GM06990 (cell line): ENCODE measurements at regions not wholly inside any gene's neighbourhood (a gene's known extent, or its start where the extent isn't known, plus 50 kb on each side); places are given as distances from the start of the nearest gene placed in this dataset.

ENCODE experiments used
- DNase-seq: peaks from one replicate; pipeline ENCODE4 v3.0.0-alpha.2; 2011; ENCODE audit not compliant: insufficient read length; ENCODE audit errors: extremely low read depth
- H3K27me3 ChIP-seq: replicated peaks from 2 replicates; pipeline ENCODE4 v1.6.0; 2011; ENCODE audit warnings: low read length; ENCODE audit not compliant: control insufficient read depth, insufficient read depth
- H3K36me3 ChIP-seq: 2 replicates; pipeline ENCODE4 v1.5.1; 2011; ENCODE audit warnings: low read length; ENCODE audit not compliant: control insufficient read depth, insufficient read depth
- H3K4me3 ChIP-seq: replicated peaks from 2 replicates; pipeline ENCODE4 v1.5.1; 2011; ENCODE audit warnings: low read depth, mild to moderate bottlenecking, control low read depth, low read length
- TF ChIP-seq, protein P1 (sequence below): IDR thresholded peaks from 2 replicates; pipeline ENCODE4 v1.5.1; 2011; ENCODE audit warnings: low read length, control low read depth, mild to moderate bottlenecking, inconsistent platforms; ENCODE audit not compliant: insufficient read depth, poor library complexity, severe bottlenecking

DNA sequence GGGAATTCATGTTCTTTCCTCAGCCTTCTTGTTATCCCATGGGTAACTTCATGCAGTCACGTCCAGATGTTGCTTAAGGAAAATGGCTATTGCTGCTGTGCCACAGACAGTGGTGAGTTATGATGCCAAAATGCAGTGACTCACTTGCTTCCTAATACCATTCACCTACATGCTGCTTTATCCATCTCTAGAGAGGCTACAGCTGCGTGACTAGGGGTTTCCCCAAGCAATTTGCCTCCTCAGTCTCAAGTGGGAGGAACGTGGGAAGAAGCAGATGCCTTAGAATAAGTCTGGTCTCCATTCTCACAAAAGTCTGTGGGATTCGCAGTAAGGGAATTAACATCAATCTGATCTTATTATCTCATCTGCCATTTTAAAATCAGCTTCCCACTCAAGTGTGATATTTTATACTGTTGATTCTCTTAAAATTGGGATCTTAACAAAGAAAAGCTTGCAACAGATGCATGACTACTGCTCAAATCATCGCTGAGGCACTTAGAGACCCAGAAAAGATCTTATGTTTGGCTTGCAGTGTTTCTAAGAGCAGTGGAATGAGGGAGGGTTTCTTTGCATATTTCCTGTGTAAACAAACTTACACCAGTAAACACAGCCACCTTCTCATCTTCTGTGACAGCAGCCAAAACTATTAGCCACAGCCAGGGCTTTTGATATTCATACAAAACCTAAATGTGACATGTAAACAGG, 62.0 kb upstream of the ACP3 start:
- TF ChIP-seq, protein P1, sequence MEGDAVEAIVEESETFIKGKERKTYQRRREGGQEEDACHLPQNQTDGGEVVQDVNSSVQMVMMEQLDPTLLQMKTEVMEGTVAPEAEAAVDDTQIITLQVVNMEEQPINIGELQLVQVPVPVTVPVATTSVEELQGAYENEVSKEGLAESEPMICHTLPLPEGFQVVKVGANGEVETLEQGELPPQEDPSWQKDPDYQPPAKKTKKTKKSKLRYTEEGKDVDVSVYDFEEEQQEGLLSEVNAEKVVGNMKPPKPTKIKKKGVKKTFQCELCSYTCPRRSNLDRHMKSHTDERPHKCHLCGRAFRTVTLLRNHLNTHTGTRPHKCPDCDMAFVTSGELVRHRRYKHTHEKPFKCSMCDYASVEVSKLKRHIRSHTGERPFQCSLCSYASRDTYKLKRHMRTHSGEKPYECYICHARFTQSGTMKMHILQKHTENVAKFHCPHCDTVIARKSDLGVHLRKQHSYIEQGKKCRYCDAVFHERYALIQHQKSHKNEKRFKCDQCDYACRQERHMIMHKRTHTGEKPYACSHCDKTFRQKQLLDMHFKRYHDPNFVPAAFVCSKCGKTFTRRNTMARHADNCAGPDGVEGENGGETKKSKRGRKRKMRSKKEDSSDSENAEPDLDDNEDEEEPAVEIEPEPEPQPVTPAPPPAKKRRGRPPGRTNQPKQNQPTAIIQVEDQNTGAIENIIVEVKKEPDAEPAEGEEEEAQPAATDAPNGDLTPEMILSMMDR, result no peak
- no peak for DNase-seq
- Histone ChIP-seq H3K36me3 (no peaks in the 10 kb centered on the region), H3K27me3 (no peaks in the 10 kb centered on the region), H3K4me3 (no peak overlapping the region)

DNA sequence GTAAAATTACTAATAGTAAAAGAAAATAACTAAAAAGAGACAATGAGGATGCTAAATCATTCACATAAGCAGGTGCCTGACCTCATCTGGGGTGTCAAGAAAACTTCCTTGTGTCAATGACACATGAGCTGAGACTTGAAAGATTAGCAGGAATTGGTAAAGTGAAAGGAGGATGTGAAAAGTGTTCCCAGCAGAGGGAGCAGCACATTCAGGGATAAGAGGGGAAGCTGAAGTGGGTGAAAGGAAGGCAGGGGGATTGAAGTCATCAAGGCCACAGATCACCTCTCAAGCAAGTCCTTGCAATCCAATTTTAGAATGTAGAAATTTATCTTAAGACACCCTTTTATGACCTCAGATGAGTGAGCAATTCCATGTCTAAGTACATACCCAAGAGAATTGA, 60.2 kb upstream of the ACP3 start:
- DNase-seq, result no peak
- TF ChIP-seq, protein P1, result no peak
- Histone ChIP-seq H3K36me3 (no peaks in the 10 kb centered on the region), H3K27me3 (no peaks in the 10 kb centered on the region), H3K4me3 (no peak overlapping the region)

DNA sequence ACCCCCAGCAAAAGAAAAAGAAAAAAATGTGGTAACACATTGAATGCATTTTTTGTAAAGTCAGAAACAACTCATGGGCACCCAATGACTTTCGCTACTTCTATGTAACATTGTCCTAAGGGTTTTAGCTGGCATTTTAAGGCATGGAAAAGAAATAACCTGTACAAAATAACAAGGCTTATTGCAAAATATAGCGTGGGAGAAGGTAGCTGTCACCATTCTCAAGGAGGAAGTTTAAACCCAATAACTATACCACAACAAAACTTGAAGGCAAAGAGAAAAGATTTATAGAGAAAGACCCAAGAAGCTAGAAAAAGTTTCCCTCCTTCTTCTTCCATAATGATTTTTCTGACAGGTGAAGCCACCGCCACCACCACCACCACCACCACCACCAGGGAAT, 55.7 kb upstream of the ACP3 start:
- no peaks in the 10 kb centered on the region for H3K36me3 ChIP-seq
- H3K4me3 ChIP-seq, result no peak overlapping the region
- H3K27me3 ChIP-seq, result no peaks in the 10 kb centered on the region
- TF ChIP-seq, protein P1, result no peak
- no peak for DNase-seq

DNA sequence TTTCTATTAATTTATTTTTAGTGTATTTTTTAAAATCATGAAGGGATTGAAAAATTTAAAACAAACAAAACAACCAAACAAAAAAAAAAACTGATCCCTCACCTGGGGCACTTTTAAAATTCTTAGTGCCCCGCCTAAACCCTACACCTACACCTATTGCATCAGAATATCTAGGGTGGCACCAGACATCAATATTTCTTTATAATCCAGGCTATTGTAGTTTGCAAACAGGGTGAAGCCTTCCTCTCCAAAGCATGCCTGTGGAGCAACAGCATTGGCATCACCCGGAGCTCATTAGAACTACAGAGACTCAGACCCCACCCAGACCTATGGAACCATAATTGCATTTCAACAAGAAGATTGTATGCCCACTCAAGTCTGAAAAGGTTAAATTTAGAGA, 54.9 kb upstream of the ACP3 start:
- H3K4me3 ChIP-seq, result no peak overlapping the region

DNA sequence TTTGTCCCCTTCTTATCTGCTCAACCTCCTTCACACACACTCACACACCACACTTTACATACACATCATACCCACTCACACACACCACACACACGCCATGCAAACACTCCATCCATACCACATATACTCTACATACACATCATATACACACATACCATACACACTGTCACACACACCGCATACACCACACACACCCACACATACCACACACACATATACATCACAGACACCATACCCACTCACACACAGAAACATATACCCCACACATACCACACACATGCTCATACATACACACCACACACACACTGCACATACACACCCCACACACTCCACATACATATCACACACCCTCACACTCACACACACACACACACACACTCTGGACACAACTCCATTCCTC, 54.3 kb upstream of the ACP3 start:
- DNase-seq, result no peak
- H3K27me3 ChIP-seq, result no peaks in the 10 kb centered on the region
- no peaks in the 10 kb centered on the region for H3K36me3 ChIP-seq
- no peak overlapping the region for H3K4me3 ChIP-seq
- TF ChIP-seq, protein P1, result no peak

More for the DNA sequence above, 54.9 kb upstream of the ACP3 start:
- Histone ChIP-seq H3K27me3 (no peaks in the 10 kb centered on the region), H3K36me3 (no peaks in the 10 kb centered on the region)
- DNase-seq, result no peak
- TF ChIP-seq, protein P1, result no peak

DNA sequence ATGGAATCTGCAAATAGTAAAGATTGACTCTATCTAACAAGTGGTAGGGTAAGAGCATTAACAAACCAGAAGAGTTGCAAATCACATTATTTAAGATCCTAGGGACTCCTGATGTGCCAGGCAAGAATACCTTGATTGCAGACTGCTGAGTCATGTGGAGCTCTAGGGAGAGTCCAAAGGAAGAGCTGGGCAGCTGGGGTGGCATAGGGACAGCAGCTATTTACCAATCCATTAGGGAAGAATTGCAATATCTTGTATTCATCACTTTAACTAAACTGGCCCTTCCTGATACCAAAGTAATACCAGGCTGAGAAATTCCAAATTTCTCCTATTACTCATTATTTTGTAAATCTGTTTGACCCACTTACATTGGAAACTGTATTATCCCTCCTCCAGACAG, 52.2 kb upstream of the ACP3 start:
- no peaks in the 10 kb centered on the region for H3K27me3 ChIP-seq
- no peaks in the 10 kb centered on the region for H3K36me3 ChIP-seq
- DNase-seq, result no peak
- no peak overlapping the region for H3K4me3 ChIP-seq
- TF ChIP-seq, protein P1, result no peak
